NCI-H446 treated with DMSO at 0.1 percent for 48 hours (cell line): ENCODE measurements at regions not wholly inside any gene's neighbourhood (a gene's known extent, or its start where the extent isn't known, plus 50 kb on each side); places are given as distances from the start of the nearest gene placed in this dataset.

Experiments
- DNase-seq: peaks from one replicate; lab custom pipeline; 2025; lab: John Stamatoyannopoulos, UW

DNA sequence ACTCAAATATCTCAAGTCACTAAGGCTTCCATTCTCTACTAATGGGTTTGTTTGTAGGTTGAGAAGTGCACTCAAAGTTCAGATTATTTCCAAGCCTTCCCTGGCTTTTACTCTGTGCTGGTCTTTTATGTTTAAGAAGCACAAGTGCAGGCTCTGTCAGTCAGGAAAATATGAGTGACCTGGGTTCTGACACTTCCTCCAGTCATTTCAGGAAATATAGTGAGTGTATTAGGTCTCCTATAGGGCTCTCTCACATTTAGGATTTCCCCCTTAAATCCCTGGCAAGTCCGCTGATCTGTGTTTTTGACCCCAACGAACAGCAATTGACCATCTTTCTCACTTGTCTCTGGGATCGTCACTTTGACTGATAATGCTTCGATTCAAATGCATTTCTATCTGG is 210.2 kb downstream of the ARPP21 start:
- DNase-seq, result no peak

DNA sequence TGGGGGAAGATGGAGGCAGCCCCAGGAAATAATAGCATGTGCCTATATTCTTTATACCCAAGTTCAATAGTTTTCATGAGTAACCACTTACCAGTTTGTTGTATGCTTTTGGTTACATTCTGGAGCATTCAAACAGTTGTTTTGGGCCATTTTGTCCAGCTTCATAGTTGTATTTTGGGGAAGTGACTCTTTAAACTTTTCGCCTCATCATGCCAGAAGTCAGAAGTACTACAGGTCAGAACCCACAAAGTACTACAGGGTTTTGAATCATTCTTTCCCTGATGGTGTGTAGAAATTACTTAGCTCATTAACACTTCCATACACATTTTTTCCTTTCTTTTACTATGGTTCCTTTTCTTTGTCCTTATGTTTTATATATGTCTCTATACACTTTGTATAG is 210.6 kb downstream of the ARPP21 start:
- DNase-seq, result no peak

DNA sequence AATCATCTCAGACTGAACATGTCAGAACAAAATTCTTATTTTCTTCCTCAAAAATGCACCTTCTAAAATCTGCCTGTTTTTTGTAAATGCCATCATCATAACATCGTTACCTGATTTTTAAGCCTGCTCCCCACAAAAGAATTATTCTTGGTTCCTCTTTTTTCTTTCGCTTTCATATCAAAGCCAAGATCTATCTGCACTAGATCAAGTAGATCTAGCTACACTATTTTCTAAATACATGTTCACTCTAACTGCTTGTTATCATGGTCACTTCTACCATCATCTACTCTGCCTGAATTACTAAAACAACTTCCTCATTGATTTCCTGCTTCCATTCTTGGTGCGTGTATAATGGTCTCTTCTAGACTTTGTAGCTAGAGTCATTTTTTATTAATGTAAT is 217.7 kb downstream of the ARPP21 start:
- no peak for DNase-seq

DNA sequence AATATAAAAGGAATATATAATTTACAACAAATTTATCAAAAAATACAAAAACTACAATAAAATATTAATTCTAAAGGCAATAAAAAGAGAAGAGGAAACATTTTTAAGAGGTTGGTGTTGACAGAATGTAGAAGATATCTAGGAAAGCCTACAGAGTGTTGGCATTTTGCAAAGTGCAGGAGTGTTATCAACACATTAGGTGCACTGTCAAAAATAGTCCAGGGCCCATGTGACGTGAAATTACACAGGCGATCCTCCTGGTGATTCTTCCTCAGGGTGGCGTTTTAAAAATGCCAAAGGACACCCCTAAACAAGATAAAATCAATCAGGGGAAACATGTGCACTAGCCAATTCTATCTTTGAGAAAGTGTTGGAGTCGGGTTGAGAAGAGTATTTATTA is 222.7 kb downstream of the ARPP21 start:
- no peak for DNase-seq

DNA sequence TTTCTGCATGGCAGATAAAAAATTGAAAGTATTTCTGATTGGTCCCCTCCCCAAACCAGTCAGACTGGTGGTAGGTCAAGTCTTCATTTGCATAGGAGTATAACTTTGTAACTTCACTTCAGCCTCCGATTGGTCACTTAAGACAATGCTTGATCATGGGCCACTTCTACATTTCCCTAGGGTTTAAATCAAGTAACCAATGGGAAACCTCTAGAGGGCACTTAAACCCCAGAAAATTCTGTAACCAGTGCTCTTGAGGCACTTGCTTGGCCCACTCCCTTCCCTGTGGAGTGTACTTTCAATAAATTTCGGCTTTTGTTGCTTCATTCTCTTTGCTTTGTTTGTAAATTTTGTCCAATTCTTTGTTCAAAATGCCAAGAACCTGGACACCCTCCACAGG is 225.5 kb downstream of the ARPP21 start:
- DNase-seq, result no peak

DNA sequence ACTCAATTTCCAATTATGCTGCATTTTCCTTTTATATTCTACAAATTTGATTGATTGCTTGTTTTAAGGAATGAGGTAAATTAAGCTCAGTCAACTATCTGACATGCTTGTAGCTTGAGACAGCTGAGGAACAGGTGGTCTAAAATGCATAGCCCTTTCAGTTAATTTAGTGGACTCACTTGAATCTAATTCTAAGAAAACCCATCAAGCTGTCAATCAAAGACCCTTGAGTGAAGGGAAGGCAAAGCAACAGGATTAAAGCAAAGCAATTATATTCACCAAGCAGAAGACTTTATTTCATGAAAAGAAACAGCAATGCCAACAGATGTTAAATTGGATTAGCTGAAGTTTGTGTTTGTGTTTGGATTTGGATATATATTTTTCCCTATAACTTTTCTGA is 228.5 kb downstream of the ARPP21 start:
- no peak for DNase-seq

DNA sequence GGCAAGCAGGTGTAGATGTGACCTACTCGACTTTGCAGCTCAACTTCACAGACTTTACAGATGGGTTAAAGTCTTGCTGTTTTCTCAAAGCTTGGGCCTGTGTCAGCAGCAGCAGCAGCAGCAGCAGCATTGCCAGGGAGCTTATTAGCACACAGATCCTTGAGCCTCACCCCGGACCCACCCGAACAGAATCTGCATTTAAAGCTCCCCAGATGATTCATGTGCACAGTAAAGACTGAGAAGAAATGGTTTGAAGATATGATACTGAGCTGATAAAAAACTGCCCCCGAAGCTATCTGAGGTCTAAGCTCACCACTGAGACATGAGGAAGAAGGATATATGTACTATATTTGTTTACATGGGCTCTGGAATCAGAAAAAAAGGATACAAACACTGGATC is 231.7 kb downstream of the ARPP21 start:
- no peak for DNase-seq

DNA sequence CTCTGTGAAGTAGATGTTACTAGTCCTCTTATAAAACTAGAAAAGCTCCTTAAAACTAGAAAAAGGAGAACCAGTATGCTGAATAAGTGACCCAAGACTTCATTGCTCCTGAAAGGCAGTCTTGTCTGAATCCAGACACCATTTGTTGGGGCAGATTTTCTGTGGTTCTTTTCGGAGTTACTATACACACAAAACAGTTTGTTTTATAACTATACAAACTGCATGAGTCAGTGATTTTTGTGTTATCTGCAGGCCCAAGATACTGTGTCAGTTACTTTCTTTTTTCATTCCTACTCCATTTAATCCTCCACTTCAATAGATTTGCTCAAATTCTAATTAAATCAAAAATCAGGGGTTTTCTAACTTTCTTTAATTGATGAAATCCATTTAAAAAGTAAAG is 244.6 kb downstream of the ARPP21 start:
- no peak for DNase-seq

DNA sequence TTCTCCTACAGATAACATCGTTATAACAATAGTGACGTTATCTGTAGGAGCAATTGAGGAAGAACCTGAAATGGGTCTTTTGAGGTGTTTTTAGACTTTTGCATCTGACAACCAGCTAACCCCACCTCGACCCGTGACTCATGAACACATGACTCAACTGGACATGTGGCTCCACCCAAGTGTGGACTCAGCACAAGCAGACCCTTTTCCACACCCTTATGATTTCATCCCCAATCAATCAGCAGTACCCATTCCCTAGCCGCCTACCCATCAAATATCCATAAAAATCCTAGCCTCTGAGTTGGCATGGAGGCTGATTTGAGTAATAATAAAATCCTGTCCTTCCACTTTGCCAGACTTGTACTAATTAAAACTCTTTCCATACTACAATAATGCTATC is 255.4 kb downstream of the ARPP21 start:
- no peak for DNase-seq

DNA sequence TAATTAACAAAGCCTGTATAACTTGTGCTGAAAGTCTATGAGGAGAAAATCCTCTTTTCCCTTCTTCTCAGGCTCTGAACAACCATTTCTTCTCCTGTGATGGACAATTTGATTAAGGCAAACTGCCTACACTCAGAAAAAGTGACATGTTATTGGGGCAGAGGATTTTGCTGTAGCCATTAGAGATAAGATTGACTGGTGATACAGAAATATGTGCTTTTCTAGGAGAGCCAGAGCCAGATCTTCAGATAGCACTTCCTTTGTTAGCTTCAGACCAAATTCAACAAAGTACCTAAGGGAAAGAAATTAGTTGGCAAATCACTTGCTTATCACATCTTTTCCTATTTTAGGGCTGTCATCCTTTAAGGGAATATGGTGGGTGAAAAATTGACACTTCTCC is 259.9 kb downstream of the ARPP21 start:
- DNase-seq, result no peak

DNA sequence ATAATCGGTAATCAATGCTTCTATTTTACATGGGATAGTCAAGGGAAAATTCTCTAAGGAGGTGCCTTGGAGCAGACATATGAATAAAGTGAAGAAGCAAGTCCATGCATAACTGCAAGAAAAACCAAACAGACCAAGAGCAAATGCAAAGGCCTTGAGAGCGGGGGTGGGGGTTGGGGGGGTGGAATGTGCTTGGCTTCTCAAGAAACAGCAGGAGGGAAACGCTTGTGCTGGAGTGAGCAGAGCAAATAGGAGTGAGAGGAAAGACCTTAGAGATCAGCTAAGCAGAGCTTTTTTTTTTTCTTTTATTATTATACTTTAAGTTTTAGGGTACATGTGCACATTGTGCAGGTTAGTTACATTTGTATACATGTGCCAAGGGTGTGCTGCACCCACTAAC is 260.8 kb downstream of the ARPP21 start:
- DNase-seq, result no peak

DNA sequence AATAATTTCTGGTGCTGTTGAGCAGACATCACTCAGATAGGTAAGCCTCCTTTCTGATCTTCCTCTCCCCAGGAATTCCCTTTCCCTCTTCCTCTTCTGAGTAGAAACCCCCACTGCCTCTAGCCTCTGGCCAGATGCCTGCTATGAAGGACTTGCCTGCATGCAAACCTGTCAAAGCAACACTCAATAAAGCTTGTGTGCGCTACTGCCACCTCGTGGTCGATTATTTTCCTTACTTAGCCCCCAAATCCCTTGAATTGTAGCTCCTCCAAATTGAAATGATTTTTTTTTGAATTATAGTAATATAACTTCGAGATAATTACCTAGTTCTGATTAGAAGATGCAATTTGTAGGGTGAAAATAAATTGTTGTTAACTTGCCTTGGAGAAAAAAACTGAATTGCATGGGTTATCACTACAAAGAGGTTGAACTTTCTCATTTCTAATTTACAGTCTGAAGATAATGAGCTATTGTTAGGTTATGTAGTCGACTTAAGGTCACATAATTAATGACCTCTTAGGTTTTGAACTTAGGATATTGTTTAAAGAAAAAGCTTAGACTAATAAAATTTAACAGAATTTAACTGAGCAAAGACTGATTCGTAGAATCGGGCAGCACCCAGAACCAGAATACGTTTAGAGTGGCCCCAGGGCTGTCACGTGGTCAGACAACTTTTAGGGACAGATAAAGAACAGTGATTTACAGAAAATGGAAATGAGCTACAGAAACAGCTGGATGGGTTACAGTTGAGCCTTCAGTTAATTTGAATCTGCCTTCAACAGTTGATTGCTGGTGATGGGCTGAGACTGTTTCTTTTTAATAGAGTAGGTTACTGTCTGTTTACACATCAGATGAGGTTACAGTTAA is 269.3 kb downstream of the ARPP21 start:
- peak; percentile 48 for DNase-seq

DNA sequence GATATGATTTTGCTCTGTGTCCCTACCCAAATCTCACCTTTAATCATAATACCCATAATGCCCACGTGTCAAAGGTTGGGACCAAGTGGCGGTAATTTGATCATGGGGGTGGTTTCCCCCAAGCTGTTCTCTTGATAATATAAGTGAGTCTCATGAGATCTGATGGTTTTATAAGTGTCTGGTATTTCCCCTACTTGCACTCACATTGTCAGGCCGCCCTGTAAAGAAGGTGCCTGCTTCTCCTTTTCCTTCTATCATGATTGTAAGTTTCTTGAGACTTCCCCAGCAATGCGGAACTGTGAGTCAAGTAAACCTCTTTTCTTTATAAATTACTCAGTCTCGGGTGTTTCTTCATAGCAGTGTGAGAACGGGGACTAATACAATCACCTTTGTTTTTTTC is 279.8 kb downstream of the ARPP21 start:
- no peak for DNase-seq

DNA sequence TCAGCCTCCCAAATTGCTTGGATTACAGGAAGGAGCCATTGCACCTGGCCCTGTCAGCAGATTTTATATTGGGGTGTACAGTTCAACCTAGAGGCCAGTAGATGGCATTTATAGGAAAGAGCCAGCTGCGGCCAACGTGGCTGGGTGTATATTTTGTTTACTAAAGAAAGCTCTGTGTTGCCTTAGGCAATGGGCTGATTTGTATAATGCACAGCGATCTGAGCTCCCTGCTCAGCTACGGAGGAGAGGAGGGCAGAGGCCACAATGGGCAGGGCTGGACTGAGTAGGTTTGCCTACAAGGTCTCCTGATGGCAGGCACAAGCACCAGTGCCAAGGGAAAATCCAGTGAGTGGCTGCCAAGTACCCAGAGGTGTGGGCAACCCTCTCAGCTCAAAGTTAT is 282.4 kb downstream of the ARPP21 start:
- DNase-seq, result no peak

DNA sequence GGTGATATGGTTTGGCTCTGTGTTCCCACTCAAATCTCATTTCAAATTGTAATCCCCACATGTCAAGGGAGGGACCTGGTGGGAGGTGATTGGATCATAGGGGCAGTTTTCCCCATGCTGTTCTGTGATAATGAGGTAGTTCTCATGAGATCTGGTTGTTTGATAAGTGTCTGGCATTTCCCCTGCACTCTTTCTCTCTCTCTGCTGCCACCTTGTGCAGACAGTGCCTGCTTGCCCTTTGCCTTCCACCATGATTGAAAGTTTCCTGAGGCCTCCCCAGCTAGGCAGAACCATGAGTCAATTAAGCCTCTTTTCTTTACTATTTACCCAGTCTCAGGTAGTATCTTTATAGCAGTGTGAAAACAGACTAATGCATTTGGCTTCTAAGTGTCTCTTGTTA is 284.7 kb downstream of the ARPP21 start:
- DNase-seq, result peak; percentile 31

DNA sequence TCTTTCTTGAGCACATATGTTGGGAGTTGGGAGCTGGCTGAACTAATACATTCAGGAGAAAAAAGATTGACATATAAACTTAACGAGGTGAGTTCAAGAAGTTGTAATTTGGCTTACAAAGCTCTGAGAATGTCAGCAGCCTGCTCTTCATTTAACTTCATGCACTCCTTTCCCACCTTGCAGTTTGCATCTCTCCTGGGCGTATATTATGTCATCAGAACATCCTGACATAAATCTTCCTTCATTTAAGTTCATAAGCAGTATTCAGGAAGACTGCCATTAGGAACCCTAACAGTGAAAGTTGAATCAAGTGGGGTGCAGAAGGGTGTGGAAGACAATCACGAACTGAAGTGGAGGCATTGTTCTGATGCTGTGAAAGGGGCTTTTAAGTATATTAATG is 288.1 kb downstream of the ARPP21 start:
- DNase-seq, result no peak

DNA sequence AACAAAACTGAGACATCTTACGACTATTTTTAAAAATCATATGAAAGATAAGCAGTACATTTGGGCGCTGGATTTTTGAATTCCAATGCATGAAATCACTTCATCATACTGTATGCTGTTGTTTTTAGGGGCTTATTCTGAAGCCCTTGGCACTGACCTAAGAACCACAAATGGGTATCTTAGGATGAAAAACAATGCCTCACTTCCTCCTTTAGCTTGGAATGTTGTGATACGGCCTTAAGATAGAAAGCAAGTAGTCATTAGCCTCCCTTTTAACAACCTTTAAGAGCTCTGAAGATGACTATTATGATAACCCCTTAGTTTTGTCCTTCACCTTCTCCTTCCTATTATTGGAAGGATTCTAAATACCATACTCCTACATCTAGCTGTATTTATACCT is 289.8 kb downstream of the ARPP21 start:
- DNase-seq, result no peak

DNA sequence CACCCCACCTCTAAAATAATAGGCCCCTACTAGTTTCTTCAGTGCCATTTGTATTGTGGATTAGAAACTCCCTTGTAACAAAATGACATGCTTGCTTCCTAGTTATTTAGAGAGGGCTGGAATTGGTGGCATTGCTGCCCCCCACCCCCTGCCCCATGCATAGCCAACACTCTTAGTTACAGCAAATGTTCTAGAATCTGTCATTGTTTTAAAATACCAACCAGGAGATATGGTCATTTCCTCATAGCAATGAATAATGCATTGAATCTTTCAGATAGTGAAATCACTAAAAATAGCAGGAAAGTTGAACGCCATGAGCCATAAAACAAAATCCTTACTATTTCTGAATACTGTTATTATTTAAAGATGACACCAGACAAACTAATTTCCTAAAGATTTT is 292.5 kb downstream of the ARPP21 start:
- DNase-seq, result no peak

DNA sequence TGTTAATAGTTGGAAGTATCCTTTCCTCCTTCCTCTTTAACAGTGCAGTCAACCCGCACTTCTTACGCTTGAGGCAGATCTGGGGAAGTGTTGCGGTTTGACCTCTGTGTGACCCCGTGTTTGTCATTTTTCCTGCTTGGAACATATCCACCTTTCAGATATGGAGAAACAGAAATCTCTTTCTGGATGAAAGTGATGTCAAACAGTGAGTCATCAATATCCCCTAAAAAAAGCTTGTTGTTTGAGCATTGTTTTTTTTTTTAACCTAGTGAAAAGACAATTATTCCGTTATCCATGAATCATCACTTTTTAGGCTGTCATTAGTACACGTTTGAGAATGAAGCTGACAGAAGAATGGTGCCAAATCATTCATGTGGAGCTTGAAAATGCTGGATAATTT is 293.7 kb downstream of the ARPP21 start:
- DNase-seq, result peak; percentile 27

DNA sequence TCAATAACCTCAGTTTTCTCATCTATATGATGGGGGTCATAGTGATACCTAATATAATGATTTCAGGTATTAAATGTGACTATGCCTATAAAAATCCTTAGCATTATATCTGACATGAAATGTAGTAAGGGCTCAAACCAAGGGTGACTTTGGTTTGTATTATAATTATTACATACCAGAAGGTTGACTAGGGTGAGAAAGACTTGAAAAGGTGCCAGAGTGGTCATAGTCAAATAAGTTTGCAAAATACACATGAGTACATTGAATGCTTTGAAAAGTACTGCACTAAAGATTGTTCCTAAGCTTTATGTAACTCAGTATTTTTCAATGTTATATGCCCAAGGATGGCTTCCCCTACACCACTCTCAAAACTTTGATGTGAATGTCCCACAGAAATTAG is 297.2 kb downstream of the ARPP21 start:
- DNase-seq, result no peak

DNA sequence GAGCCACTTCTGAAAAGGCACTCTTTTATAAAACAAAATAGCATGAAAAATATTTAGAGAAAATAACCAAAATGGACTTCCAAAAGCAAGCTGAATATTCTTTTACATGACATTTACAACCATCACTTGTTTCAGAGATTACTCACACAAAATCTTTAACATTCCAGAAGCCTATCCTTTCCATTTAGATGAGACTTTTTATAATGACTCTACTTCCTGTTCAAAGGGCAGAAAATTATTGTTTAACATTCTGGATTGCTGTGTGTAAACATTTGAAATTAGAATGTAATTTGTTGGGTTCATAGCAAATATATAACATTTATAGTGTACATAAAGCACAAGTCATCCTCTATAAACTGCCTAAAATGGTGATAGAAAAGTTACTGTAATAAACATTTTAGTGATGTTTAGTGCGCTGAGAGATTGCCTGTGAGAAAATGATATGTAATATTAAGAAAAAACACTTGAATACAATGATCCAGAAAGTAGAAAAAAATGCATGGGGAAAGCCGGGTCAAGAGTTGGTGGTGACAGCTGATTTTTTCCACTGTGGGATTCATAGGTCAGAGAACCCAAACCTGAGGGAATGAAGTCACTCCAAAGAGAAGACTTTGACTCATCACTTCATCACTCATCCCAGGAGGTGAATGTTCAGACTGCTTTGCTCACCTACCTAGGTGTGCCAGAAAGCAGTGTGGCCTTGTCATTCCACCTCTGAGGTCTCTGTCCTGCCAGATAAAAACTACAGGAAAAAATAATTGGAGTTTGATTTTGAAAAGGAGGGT is 305.8 kb downstream of the ARPP21 start:
- no peak for DNase-seq

DNA sequence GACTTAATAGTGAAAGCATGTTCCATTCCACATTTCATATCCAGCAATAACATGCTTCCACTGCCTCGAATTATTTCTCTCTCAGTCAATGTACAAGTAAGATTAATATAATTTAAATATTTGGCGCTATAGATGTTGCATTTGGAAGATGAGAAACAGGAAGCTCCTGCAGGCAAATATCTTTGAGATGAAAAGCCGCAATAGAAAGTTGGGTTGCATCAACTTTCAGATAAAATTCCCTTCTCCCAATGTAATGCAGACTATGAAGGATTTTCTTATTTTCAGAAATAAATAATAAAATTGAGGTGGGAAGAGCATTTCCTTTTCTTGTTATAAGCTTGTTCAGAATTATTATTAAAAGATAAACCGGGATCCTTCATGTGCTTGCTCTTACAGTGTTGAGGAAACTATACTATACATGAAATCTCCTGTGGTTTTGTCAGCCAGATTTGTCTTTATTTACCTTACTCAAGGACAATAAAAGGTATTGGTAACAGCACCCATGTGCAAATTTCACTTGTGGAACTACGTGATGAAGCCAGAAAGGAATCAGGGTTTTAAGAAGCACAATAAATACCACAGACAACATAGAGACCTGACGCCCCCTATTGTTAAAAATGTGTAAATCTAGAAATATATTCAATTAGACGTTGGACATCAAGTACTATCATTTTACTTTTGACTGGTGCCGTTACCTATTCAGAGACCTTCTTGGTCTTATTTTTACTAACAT is 307.0 kb downstream of the ARPP21 start:
- DNase-seq, result peak; percentile 12
